DMS153 treated with DMSO at 0.1 percent for 48 hours (cell line): ENCODE measurements at regions not wholly inside any gene's neighbourhood (a gene's known extent, or its start where the extent isn't known, plus 50 kb on each side); places are given as distances from the start of the nearest gene placed in this dataset.
"Not testable (repeated sequence)": the region's sequence is repeated elsewhere in the genome, so short reads cannot be mapped to it uniquely, and the experiment has no call there.

ENCODE experiments used
- DNase-seq: peaks from one replicate; lab custom pipeline; 2025; ENCODE audit not compliant: unreplicated experiment; lab: John Stamatoyannopoulos, UW

- no peak for DNase-seq
These were observed 462.1 kb upstream of the GRAMD2B start for GRCh38 chr5:125961150-125961549.

- no peak for DNase-seq
These were observed 457.6 kb upstream of the GRAMD2B start for GRCh38 chr5:125965577-125965976.

DNA sequence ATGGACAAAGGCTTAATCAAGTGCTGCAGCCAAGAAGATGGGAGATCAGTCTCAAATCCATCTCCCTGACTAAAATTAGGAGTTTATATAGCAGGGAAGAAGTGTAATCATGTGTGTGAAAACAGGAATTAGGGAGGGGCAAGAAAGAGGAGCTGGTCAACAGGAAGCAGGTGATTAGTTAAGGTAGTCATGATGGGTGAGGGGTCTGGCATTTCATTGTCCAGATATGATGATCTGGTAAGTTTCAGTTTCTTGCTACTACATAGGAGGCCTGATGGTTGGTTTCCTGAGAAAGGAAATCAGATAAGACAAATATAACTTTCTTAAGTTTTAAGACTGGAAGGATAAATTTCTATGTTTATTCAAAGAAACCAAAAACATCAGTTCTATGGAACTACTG lies 455.6 kb upstream of the GRAMD2B start:
- no peak for DNase-seq

GRCh38 chr5:125969011-125969813 lies 454.0 kb upstream of the GRAMD2B start:
- no peak for DNase-seq

GRCh38 chr5:125969814-125970171 lies 453.4 kb upstream of the GRAMD2B start:
- no peak for DNase-seq

- DNase-seq = no peak
These were observed 452.4 kb upstream of the GRAMD2B start for GRCh38 chr5:125970631-125971307.

- DNase-seq = no peak
These were observed 450.5 kb upstream of the GRAMD2B start for GRCh38 chr5:125972706-125973105.

DNA sequence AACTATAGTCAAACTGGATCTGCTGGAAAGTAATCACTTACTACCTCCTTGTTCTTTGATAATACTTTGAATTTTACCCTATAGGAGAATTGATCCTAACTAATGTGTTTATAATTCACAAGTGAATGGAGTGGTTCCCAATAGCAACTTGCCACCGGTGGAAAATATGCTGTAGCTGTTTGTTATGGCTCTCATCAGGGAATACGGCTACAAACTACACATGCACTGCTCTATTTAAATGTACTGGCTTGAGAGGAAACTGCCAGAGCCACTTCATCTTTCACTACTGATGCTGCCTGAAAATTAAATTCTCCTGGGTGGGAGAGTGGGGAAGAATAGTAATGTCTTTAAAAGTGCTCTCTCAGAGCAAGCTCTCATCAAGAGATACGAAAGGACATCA lies 448.5 kb upstream of the GRAMD2B start:
- no peak for DNase-seq

DNA sequence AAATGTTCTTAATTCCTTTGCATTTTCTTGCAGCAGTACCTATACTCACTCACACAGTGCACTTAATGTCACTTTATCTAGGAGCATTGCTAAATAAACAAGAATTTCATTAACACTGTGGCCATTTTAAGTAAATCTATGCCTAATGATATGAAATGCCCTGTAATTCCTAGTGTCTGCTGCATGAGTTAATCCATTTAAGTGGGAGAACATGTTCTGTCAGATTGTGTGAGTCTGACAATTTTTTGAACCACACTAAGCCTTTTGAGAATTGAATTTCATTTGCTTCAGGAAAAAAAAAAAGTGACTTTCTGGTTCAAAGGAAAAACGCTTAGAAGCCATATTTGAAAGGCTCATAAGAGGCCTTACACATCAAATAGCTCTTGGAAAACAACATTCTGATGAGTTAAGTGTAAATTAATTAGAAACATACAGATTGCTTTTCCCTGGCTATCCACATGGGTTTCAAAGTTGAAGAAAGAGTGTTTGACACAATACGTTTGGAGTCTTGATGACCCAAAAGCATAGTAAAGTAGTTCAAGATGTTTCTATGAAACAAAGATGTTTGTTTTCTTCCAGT lies 446.7 kb upstream of the GRAMD2B start:
- no peak for DNase-seq

DNA sequence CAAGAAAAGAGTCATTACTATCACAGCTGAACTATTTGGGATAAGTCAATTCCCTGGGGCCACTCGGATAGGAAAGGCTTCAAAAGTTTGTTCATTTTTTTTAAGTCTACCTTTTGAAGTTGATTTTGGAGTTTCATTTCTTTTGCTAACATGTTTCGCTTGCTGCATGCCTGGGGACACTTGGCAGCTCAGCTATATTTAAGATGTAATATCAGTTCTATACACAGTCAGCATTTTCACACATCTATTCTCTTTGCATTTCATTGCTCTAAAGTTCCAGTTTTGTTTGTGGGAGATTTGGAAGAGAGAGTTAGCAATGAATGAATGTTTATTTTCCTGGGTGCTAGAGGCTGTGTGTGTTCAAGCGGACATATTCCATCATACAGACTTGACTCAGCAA lies 445.2 kb upstream of the GRAMD2B start:
- DNase-seq = no peak

- no peak for DNase-seq
These were observed 443.6 kb upstream of the GRAMD2B start for GRCh38 chr5:125979636-125980035.

DNA sequence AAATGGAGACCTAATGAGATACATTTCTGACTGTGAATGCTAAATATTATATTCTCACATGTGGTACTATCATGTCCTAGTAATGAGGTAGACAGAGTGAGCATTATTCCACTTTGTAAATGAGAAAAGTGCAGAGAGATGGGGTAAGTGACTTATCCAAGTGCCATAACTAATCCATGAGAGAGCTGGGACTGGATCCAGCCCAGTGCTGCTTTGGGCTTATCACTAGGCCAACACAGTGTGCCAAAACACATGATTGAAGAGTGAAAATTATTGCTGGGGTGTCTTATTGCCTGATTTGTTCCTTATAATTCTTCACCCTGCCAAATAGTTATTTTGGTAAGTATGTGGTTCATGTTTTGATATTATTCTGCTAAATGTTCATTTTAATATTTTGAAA lies 442.2 kb upstream of the GRAMD2B start:
- DNase-seq = no peak

DNA sequence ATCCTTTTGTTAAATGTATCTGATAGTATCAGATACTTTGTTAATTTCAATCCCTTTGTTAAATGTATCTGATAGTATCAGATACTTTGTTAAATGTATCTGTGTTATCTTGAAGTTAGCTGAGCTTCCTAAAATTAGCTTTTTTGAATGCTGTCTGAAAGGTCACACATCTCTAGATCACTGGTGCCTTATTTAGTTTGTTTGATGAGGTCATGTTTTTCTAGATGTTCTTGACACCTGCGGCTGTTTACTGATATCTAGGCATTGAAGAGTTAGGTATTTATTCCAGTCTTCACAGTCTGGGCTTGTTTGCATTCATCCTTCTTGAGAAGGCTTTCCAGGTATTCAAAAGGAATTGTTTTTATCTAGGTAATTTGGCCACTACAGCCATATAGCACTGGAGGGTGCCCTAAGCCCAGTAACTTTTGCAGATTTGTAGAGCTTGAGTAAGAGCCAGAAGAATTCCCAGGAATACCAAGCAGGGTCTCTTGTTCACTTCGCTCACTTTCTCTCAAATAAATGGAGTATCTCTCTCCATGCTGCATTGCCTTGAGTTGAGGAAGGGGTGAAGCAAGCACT lies 435.4 kb upstream of the GRAMD2B start:
- no peak for DNase-seq

GRCh38 chr5:125992050-125992449 lies 431.2 kb upstream of the GRAMD2B start:
- no peak for DNase-seq

DNA sequence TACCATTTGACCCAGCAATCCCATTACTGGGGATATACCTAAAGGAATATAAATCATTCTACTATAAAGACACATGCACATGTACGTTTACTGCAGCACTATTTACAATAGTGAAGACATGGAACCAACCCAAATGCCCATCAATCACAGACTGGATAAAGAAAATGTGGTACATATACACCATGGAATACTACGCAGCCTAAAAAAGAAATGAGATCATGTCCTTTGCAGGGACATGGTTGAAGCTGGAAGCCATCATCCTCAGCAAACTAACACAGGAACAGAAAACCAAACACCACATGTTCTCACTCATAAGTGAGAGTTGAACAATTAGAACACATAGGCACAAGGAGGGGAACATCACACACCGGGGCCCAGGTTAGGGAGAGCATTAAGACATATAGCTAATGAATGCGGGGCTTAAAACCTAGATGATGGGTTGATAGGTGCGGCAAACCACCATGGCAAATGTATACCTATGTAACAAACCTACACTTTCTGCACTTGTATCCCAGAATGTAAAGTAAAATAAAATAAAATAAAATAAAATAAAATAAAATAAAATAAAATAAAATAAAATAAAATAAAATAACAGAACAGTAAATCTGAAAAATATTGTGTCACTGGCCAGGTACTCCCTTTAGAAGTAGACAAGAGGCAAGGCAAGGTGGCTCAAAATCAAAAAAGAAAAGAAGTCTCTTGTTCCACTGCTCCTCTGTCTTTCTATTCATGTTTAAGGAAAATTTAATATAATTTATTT lies 423.8 kb upstream of the GRAMD2B start:
- not testable (repeated sequence) for DNase-seq

DNA sequence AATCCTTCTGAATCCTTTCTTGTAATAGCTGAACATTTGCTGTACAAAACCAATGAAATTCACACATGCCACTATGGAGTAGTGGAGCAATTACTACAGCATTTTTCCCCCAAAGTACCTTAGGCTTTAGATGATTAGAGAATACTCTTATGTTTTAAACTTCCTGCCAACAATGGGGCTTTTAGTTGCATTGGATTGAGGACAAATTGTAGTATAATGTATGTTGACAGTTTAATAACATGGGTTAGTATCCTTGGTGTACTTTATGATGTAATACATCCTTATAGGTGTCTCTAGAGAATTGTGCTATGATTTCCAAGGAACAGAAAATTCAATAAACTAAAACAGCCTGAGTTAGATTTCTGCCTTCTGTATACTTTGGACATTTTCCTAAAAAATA lies 422.7 kb upstream of the GRAMD2B start:
- DNase-seq = peak; percentile 18

DNA sequence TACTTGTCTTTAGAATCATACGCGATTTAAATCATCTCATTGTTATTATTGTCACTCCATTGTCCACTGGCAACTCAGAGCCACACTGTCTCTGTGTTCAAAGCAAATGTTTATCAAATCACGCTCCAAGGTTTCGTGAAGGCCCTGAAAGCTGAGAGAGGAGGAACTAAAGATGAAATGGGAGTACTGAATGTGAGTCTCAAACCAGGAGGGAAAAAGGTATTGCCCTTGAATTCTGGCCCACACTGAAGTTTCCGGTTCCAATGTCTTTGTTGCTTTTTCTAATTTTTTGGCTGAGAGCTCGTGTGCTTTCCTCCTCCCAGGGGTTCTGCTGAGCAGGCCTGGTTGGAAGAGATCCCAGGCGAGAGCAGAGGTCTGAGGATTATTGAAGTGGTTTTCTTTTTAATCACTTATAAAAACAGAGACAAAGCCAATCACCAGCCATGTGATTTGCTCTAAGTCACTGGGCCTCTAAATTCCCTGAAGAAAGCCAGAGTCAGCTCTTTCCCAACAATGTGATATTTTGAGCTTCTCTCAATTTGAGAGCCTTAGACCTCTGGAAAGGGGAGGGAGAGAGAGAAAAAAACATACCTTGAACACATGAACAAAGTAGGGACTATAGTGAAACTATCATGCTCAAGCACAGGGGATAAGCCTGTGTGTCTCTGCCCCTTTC lies 420.8 kb upstream of the GRAMD2B start:
- DNase-seq = no peak

GRCh38 chr5:126003309-126003708 lies 419.9 kb upstream of the GRAMD2B start:
- no peak for DNase-seq

DNA sequence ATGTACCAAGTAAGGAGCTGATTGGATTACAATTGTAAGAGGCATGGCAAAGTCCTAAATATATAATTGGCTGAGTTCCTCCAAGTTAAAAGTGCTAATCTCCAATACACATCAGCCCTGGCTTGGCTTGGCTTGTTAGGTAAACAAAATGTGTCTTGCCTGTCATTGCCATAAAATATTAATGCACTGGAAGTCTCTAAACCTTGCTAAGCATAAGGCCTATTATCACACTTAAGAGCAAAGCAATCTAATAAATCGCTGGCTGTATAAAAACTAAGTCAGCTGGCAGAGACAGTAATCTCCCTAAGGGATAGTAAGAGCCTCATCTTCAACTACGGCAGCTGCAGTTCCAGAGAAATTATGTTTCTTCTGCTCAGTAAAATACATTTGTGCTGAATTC lies 418.6 kb upstream of the GRAMD2B start:
- no peak for DNase-seq

- DNase-seq = no peak
These were observed 415.4 kb upstream of the GRAMD2B start for GRCh38 chr5:126007841-126008240.

- no peak for DNase-seq
These were observed 413.6 kb upstream of the GRAMD2B start for GRCh38 chr5:126009566-126009965.
